ENCODE measurements at regions not wholly inside any gene's neighbourhood (a gene's known extent, or its start where the extent isn't known, plus 50 kb on each side); places are given as distances from the start of the nearest gene placed in this dataset.

- TF ChIP-seq EP300 (IDR thresholded peaks at IDR 0.05), result no peak
- TF ChIP-seq CTCF (IDR thresholded peaks at IDR 0.05), result no peak
These were observed 221.9 kb upstream of the GRIA4 start for GRCh38 chr11:105388006-105388405.
